Suprapubic skin (tissue), 4 donors: ENCODE measurements at regions not wholly inside any gene's neighbourhood (a gene's known extent, or its start where the extent isn't known, plus 50 kb on each side); places are given as distances from the start of the nearest gene placed in this dataset.

Experiments used
- POLR2A ChIP-seq, 2 donors: fragments of 450-650 bp; IDR thresholded peaks; one replicate each; pipeline ENCODE4 v1.6.1; 2017; ENCODE audit warnings: antibody characterized with exemption in 2 of 2, mild to moderate bottlenecking in 2 of 2, moderate library complexity in 2 of 2
- POLR2AphosphoS5 ChIP-seq, 3 donors: sonication (generic); formaldehyde crosslinking; IDR thresholded peaks; one replicate each; pipeline ENCODE4 v1.6.1; 2017; ENCODE audit warnings: antibody characterized with exemption in 3 of 3
- TF ChIP-seq, protein P1 (sequence below), 2 donors: fragments of 200-600 bp in 1 of 2; fragments of 450-650 bp in 1 of 2; sonication (generic) in 1 of 2; IDR thresholded peaks; one replicate each; pipeline ENCODE4 v1.5.1; 2016 to 2019; ENCODE audit warnings: antibody characterized with exemption in 2 of 2, mild to moderate bottlenecking in 1 of 2, moderate library complexity in 1 of 2

DNA sequence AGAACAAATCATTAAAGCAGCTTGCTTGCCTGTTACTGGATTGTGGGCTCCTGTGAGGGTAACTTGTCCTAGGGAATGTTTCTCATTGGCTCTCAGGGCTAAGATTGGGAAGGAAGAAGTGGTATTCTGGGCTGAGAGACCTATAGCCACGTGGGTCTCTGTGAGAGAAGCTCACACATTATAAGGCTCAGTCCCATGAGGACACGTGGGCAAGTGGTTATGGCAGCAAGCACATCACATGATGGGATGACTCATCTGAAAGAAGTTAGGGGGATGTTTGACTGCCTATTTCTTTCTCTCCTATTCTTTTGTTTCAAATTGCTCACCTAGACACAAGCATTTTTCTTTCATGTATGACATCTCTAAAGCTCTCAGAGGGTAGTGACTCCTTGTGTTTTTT lies 418.0 kb upstream of the ST6GAL2 start:
- no peak for TF ChIP-seq POLR2A (IDR thresholded peaks at IDR 0.05)
- TF ChIP-seq, protein P1, sequence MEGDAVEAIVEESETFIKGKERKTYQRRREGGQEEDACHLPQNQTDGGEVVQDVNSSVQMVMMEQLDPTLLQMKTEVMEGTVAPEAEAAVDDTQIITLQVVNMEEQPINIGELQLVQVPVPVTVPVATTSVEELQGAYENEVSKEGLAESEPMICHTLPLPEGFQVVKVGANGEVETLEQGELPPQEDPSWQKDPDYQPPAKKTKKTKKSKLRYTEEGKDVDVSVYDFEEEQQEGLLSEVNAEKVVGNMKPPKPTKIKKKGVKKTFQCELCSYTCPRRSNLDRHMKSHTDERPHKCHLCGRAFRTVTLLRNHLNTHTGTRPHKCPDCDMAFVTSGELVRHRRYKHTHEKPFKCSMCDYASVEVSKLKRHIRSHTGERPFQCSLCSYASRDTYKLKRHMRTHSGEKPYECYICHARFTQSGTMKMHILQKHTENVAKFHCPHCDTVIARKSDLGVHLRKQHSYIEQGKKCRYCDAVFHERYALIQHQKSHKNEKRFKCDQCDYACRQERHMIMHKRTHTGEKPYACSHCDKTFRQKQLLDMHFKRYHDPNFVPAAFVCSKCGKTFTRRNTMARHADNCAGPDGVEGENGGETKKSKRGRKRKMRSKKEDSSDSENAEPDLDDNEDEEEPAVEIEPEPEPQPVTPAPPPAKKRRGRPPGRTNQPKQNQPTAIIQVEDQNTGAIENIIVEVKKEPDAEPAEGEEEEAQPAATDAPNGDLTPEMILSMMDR (IDR thresholded peaks at IDR 0.05): no peak
- TF ChIP-seq POLR2AphosphoS5 (IDR thresholded peaks at IDR 0.05): no peak
